A673 (cell line): ENCODE measurements at regions not wholly inside any gene's neighbourhood (a gene's known extent, or its start where the extent isn't known, plus 50 kb on each side); places are given as distances from the start of the nearest gene placed in this dataset.

Experiments
- BruUV-seq: library from RNA; stranded (reverse); fragments of 400-500 nt; replicated peaks from 2 replicates; lab custom pipeline; 2021; lab: Mats Ljungman, UMichigan
- CTCF ChIA-PET: fragments of 300-600 bp; sonication (Branson Sonifier 250); formaldehyde crosslinking; loops from one replicate; lab custom pipeline; 2022; ENCODE audit warnings: antibody characterized with exemption; lab: Charles Lee
- POLR2A ChIA-PET: fragments of 300-600 bp; sonication (Branson Sonifier 250); formaldehyde crosslinking; loops from one replicate; lab custom pipeline; 2022; ENCODE audit warnings: antibody characterized with exemption; ENCODE audit not compliant: low non-redundant PET; lab: Charles Lee
- DNase-seq: peaks from one replicate; pipeline ENCODE4 v3.0.0-alpha.2; 2015; ENCODE audit warnings: low spot score
- H3K27ac ChIP-seq: fragments of 200-600 bp; sonication (generic); 2 replicates; pipeline ENCODE4 v1.5.1; 2016; ENCODE audit warnings: mixed run types, low read depth, mild to moderate bottlenecking, mixed read lengths, antibody characterized with exemption, low read length; ENCODE audit not compliant: poor library complexity, severe bottlenecking
- H3K27me3 ChIP-seq: fragments of 200-600 bp; sonication (generic); replicated peaks from 2 replicates; pipeline ENCODE4 v1.6.1; 2017; ENCODE audit warnings: mixed run types, low read depth, mild to moderate bottlenecking, mixed read lengths, antibody characterized with exemption, low read length; ENCODE audit not compliant: insufficient read depth, poor library complexity
- H3K36me3 ChIP-seq: fragments of 200-600 bp; sonication (generic); 2 replicates; pipeline ENCODE4 v1.6.1; 2016; ENCODE audit warnings: mixed run types, mild to moderate bottlenecking, mixed read lengths, antibody characterized with exemption, low read length; ENCODE audit not compliant: insufficient read depth, poor library complexity, severe bottlenecking
- H3K4me1 ChIP-seq: fragments of 200-600 bp; sonication (generic); 2 replicates; pipeline ENCODE4 v1.6.1; 2017; ENCODE audit warnings: mixed run types, mild to moderate bottlenecking, mixed read lengths, antibody characterized with exemption, low read length; ENCODE audit not compliant: insufficient read depth, poor library complexity, severe bottlenecking
- H3K4me3 ChIP-seq: fragments of 200-600 bp; sonication (generic); 2 replicates; pipeline ENCODE4 v1.5.1; 2016; ENCODE audit warnings: low read depth, mixed run types, mild to moderate bottlenecking, mixed read lengths, low read length; ENCODE audit not compliant: poor library complexity, severe bottlenecking
- H3K9me3 ChIP-seq: fragments of 200-600 bp; sonication (generic); 2 replicates; pipeline ENCODE4 v1.6.1; 2016; ENCODE audit warnings: mixed run types, low read depth, mild to moderate bottlenecking, mixed read lengths, antibody characterized with exemption, low read length; ENCODE audit not compliant: poor library complexity, severe bottlenecking
- EZH2 ChIP-seq: fragments of 200-600 bp; sonication (generic); IDR thresholded peaks from 2 replicates; pipeline ENCODE4 v1.6.1; 2017; ENCODE audit warnings: borderline replicate concordance, low read depth, mild to moderate bottlenecking, mixed read lengths, antibody characterized with exemption, low read length; ENCODE audit not compliant: poor library complexity, severe bottlenecking
- intact Hi-C: fragments of 100-400 bp; cut with micrococcal nuclease; formaldehyde crosslinking; loops from one replicate; pipeline ENCODE4 v1.10.0; 2022; ENCODE audit not compliant: unreplicated experiment
- TF ChIP-seq, protein P1 (sequence below): fragments of 300-800, 200-600 bp; sonication (generic); conservative IDR thresholded peaks from 2 replicates; pipeline ENCODE4 v1.5.1; 2017; ENCODE audit warnings: low read depth, mild to moderate bottlenecking, antibody characterized with exemption, low read length, moderate library complexity, mixed read lengths

GRCh38 chr2:228543117-228543516 lies 361.6 kb upstream of the SPHKAP start:
- CTCF ChIA-PET: no interaction called here
- BruUV-seq: no TSS peak

GRCh38 chr2:228542277-228542676 lies 360.8 kb upstream of the SPHKAP start:
- intact Hi-C loops: no loop called here
- Histone ChIP-seq H3K4me3 (no peak overlapping the region), H3K27me3 (no peaks in the 10 kb centered on the region), H3K4me1 (no peaks in the 10 kb centered on the region), H3K9me3 (no peaks in the 10 kb centered on the region), H3K27ac (no peak overlapping the region), H3K36me3 (no peaks in the 10 kb centered on the region)
- BruUV-seq: no TSS peak
- CTCF ChIA-PET: no interaction called here
- POLR2A ChIA-PET: no interaction called here
- no peak for DNase-seq
- TF ChIP-seq, protein P1, sequence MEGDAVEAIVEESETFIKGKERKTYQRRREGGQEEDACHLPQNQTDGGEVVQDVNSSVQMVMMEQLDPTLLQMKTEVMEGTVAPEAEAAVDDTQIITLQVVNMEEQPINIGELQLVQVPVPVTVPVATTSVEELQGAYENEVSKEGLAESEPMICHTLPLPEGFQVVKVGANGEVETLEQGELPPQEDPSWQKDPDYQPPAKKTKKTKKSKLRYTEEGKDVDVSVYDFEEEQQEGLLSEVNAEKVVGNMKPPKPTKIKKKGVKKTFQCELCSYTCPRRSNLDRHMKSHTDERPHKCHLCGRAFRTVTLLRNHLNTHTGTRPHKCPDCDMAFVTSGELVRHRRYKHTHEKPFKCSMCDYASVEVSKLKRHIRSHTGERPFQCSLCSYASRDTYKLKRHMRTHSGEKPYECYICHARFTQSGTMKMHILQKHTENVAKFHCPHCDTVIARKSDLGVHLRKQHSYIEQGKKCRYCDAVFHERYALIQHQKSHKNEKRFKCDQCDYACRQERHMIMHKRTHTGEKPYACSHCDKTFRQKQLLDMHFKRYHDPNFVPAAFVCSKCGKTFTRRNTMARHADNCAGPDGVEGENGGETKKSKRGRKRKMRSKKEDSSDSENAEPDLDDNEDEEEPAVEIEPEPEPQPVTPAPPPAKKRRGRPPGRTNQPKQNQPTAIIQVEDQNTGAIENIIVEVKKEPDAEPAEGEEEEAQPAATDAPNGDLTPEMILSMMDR: no peak
- TF ChIP-seq EZH2: no peak

More at GRCh38 chr2:228543117-228543516, 361.6 kb upstream of the SPHKAP start:
- intact Hi-C loops: no loop called here
- TF ChIP-seq EZH2: no peak
- TF ChIP-seq, protein P1: no peak
- no peaks in the 10 kb centered on the region for H3K4me1 ChIP-seq
- H3K36me3 ChIP-seq: no peaks in the 10 kb centered on the region
- DNase-seq: no peak
- no peak overlapping the region for H3K4me3 ChIP-seq
- H3K27ac ChIP-seq: no peak overlapping the region
- H3K9me3 ChIP-seq: no peaks in the 10 kb centered on the region
- POLR2A ChIA-PET: no interaction called here
- no peaks in the 10 kb centered on the region for H3K27me3 ChIP-seq

DNA sequence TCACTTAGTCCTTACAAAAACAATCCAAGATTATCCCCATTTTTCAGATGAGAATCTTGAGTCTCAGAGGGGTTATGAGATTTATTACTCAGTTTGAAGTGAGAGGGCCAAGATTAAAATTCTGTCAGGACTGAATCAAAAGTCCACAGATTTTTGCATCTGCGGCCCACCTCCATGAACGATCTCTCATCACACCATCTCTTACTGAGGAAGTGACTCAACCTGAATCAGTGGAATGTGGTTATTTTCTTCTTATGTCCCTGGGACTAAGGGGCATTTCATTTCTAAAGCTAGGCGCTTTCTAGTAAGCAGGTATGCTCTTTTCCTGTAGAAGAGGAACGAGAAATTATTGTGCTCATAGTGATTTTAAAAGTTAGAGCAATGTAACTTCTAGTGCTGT lies 360.3 kb upstream of the SPHKAP start:
- H3K9me3 ChIP-seq: peaks cover under 1% of the 10 kb centered on the region
- no peak for DNase-seq
- CTCF ChIA-PET: no interaction called here
- H3K27me3 ChIP-seq: no peaks in the 10 kb centered on the region
- BruUV-seq: no TSS peak
- H3K36me3 ChIP-seq: no peaks in the 10 kb centered on the region
- POLR2A ChIA-PET: no interaction called here
- no peak for TF ChIP-seq EZH2
- intact Hi-C loops: no loop called here
- H3K4me3 ChIP-seq: no peak overlapping the region
- no peaks in the 10 kb centered on the region for H3K4me1 ChIP-seq
- H3K27ac ChIP-seq: no peak overlapping the region

DNA sequence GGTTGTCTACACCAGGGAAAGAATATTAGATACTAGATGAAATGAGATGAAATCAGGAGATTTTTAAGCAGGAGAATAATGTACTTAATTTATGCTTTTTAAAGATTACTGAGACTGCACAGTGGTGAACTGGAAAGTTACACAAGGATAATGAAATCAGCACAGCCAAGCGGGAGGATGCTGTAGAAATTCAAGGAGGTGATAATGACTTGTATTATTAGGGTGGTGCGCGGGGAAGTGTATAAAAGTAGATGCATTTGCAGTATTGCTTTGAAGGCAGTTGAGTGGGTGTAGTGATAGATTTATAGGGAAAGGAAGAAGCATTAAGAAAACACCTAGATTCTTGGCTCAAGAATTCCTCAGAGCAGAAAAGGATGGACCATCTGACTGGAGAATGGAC lies 359.5 kb upstream of the SPHKAP start:
- BruUV-seq: no TSS peak
- intact Hi-C loops: no loop called here
- H3K4me3 ChIP-seq: no peak overlapping the region
- H3K4me1 ChIP-seq: no peaks in the 10 kb centered on the region
- H3K36me3 ChIP-seq: no peaks in the 10 kb centered on the region
- TF ChIP-seq EZH2: no peak
- TF ChIP-seq, protein P1: no peak
- no peak for DNase-seq
- ChIA-PET CTCF (no interaction called here), POLR2A (no interaction called here)
- H3K9me3 ChIP-seq: peaks cover 8% of the 10 kb centered on the region
- H3K27ac ChIP-seq: no peak overlapping the region
- H3K27me3 ChIP-seq: no peaks in the 10 kb centered on the region
